H9 (cell line): ENCODE measurements at regions not wholly inside any gene's neighbourhood (a gene's known extent, or its start where the extent isn't known, plus 50 kb on each side); places are given as distances from the start of the nearest gene placed in this dataset.

ENCODE experiments used
- DNase-seq: peaks from one replicate; pipeline ENCODE4 v3.0.0-alpha.2; 2017
- H2AFZ ChIP-seq: one replicate; pipeline ENCODE4 v1.6.1; 2013; ENCODE audit warnings: mild to moderate bottlenecking, low read length, control low read depth, moderate library complexity
- H2AK5ac ChIP-seq: 2 replicates; pipeline ENCODE4 v1.6.1; 2013; ENCODE audit warnings: low read length, control low read depth, mixed read lengths; ENCODE audit not compliant: insufficient read length
- H2BK120ac ChIP-seq: one replicate; pipeline ENCODE4 v1.6.1; 2013; ENCODE audit warnings: low read depth, mild to moderate bottlenecking, low read length, control low read depth, inconsistent platforms; ENCODE audit not compliant: poor library complexity, severe bottlenecking
- H2BK12ac ChIP-seq: 2 replicates; pipeline ENCODE4 v1.6.1; 2013; ENCODE audit warnings: low read length, control low read depth, mixed read lengths, low read depth; ENCODE audit not compliant: insufficient read length
- H2BK15ac ChIP-seq: 2 replicates; pipeline ENCODE4 v1.6.1; 2013; ENCODE audit warnings: low read depth, low read length, control low read depth
- H2BK20ac ChIP-seq: one replicate; pipeline ENCODE4 v1.6.1; 2013; ENCODE audit warnings: low read depth, mild to moderate bottlenecking, low read length, control low read depth, inconsistent platforms; ENCODE audit not compliant: poor library complexity, severe bottlenecking
- H2BK5ac ChIP-seq: 2 replicates; pipeline ENCODE4 v1.6.1; 2013; ENCODE audit warnings: low read length, control low read depth, mixed read lengths; ENCODE audit not compliant: insufficient read length
- H3K14ac ChIP-seq: 2 replicates; pipeline ENCODE4 v1.6.1; 2013; ENCODE audit warnings: low read length, control low read depth; ENCODE audit not compliant: insufficient read depth
- H3K18ac ChIP-seq: 2 replicates; pipeline ENCODE4 v1.6.1; 2013; ENCODE audit warnings: low read depth, mild to moderate bottlenecking, mixed read lengths, low read length, control low read depth; ENCODE audit not compliant: insufficient read length
- H3K23ac ChIP-seq: 2 replicates; pipeline ENCODE4 v1.6.1; 2013; ENCODE audit warnings: low read length, control low read depth, mixed read lengths, low read depth; ENCODE audit not compliant: insufficient read length
- H3K23me2 ChIP-seq: 2 replicates; pipeline ENCODE4 v1.6.1; 2013; ENCODE audit warnings: low read depth, mild to moderate bottlenecking, mixed read lengths, low read length, control low read depth; ENCODE audit not compliant: insufficient read length, poor library complexity, severe bottlenecking
- H3K27ac ChIP-seq: 2 replicates; pipeline ENCODE4 v1.5.1; 2013; ENCODE audit warnings: low read length, control low read depth, mixed read lengths, low read depth; ENCODE audit not compliant: insufficient read length
- H3K27me3 ChIP-seq: 2 replicates; pipeline ENCODE4 v1.6.1; 2013; ENCODE audit warnings: low read length, control low read depth, inconsistent platforms; ENCODE audit not compliant: insufficient read depth
- H3K4ac ChIP-seq: 2 replicates; pipeline ENCODE4 v1.6.1; 2013; ENCODE audit warnings: low read depth, mild to moderate bottlenecking, control low read depth, inconsistent platforms, low read length, moderate library complexity
- H3K4me1 ChIP-seq: 2 replicates; pipeline ENCODE4 v1.6.1; 2013; ENCODE audit warnings: low read length, control low read depth, inconsistent platforms; ENCODE audit not compliant: insufficient read depth
- H3K4me2 ChIP-seq: 2 replicates; pipeline ENCODE4 v1.6.1; 2013; ENCODE audit warnings: low read length, control low read depth, mixed read lengths; ENCODE audit not compliant: insufficient read length, insufficient read depth
- H3K56ac ChIP-seq: 2 replicates; pipeline ENCODE4 v1.6.1; 2013; ENCODE audit warnings: low read depth, mild to moderate bottlenecking, mixed read lengths, low read length, control low read depth; ENCODE audit not compliant: insufficient read length
- H3K79me1 ChIP-seq: 2 replicates; pipeline ENCODE4 v1.6.1; 2013; ENCODE audit warnings: low read depth, mild to moderate bottlenecking, moderate library complexity, low read length, control low read depth, inconsistent platforms; ENCODE audit not compliant: insufficient read depth, poor library complexity, severe bottlenecking
- H3K79me2 ChIP-seq: 2 replicates; pipeline ENCODE4 v1.6.1; 2013; ENCODE audit warnings: low read length, control low read depth, inconsistent platforms; ENCODE audit not compliant: insufficient read depth
- H3K9ac ChIP-seq: 2 replicates; pipeline ENCODE4 v1.6.1; 2013; ENCODE audit warnings: low read length, control low read depth, mixed read lengths; ENCODE audit not compliant: insufficient read length; ENCODE audit errors: extremely low read depth
- H3K9me3 ChIP-seq: one replicate; pipeline ENCODE4 v1.6.1; 2013; ENCODE audit warnings: low read depth, low read length, inconsistent platforms; ENCODE audit not compliant: control insufficient read depth
- H3T11ph ChIP-seq: one replicate; pipeline ENCODE4 v1.6.1; 2013; ENCODE audit warnings: mild to moderate bottlenecking, low read length, control low read depth, inconsistent platforms
- H4K20me1 ChIP-seq: one replicate; pipeline ENCODE4 v1.6.1; 2013; ENCODE audit not compliant: control insufficient read depth, insufficient read length, insufficient read depth
- H4K5ac ChIP-seq: 2 replicates; pipeline ENCODE4 v1.6.1; 2013; ENCODE audit warnings: low read depth, mild to moderate bottlenecking, mixed read lengths, low read length, control low read depth; ENCODE audit not compliant: insufficient read length
- H4K8ac ChIP-seq: replicated peaks from 2 replicates; pipeline ENCODE4 v1.6.1; 2013; ENCODE audit warnings: low read length, control low read depth, mixed read lengths, low read depth; ENCODE audit not compliant: insufficient read length
- H4K91ac ChIP-seq: 2 replicates; pipeline ENCODE4 v1.6.1; 2013; ENCODE audit warnings: low read depth, mild to moderate bottlenecking, moderate library complexity, mixed read lengths, low read length, control low read depth; ENCODE audit not compliant: insufficient read length
- H3K27ac Mint-ChIP-seq, 3 experiments: 2 replicates in 2 of 3; 3 replicates in 1 of 3; pipeline ENCODE4 v1.8.0; 2020 to 2021; ENCODE audit warnings: mixed read lengths in 3 of 3, mild to moderate bottlenecking in 1 of 3, moderate library complexity in 1 of 3
- H3K27me3 Mint-ChIP-seq: 2 replicates; pipeline ENCODE4 v1.8.0; 2021; ENCODE audit warnings: low read depth, mild to moderate bottlenecking, moderate library complexity, mixed read lengths
- H3K36me3 Mint-ChIP-seq, 3 experiments: 2 replicates in 2 of 3; 3 replicates in 1 of 3; pipeline ENCODE4 v1.8.0; 2020 to 2021; ENCODE audit warnings: low read depth in 3 of 3, mixed read lengths in 3 of 3; ENCODE audit not compliant: insufficient read depth in 1 of 3
- H3K4me1 Mint-ChIP-seq, 2 experiments: 2 replicates each; pipeline ENCODE4 v1.8.0; 2020; ENCODE audit warnings: mixed read lengths in 2 of 2
- H3K4me3 Mint-ChIP-seq, 2 experiments: 2 replicates in 1 of 2; 3 replicates in 1 of 2; pipeline ENCODE4 v1.8.0; 2020 to 2021; ENCODE audit warnings: mild to moderate bottlenecking in 2 of 2, mixed read lengths in 2 of 2, moderate library complexity in 1 of 2
- H3K9me3 Mint-ChIP-seq, 2 experiments: 2 replicates in 1 of 2; 3 replicates in 1 of 2; pipeline ENCODE4 v1.8.0; 2020; ENCODE audit warnings: mild to moderate bottlenecking in 2 of 2, mixed read lengths in 2 of 2, moderate library complexity in 1 of 2
- CTCF ChIP-seq: fragments of 200-600 bp; sonication (generic); conservative IDR thresholded peaks from 3 replicates; pipeline ENCODE4 v1.8.0; 2021; ENCODE audit warnings: antibody characterized with exemption, mild to moderate bottlenecking
- WGBS: extraction: QIAGEN DNeasy Blood & Tissue Kit; methylation state at CpG from one replicate; pipeline ENCODE4 v1.1.7; 2013; ENCODE audit warnings: missing lambda C conversion rate, low lambda C conversion rate, mixed read lengths; ENCODE audit not compliant: insufficient read length; ENCODE audit errors: extremely low coverage; 5-methylcytosine and 5-hydroxymethylcytosine counted together

GRCh38 chr2:65742977-65743376, 310.6 kb upstream of the SPRED2 start:
- Histone ChIP-seq H3K27me3 (no peaks in the 10 kb centered on the region), H3K9ac (no peak overlapping the region), H4K8ac (no peak overlapping the region), H2AK5ac (no peak overlapping the region), H4K5ac (no peak overlapping the region), H3K4ac (no peak overlapping the region), H3K9me3 (no peaks in the 10 kb centered on the region), H3T11ph (no peak overlapping the region), H2BK20ac (no peak overlapping the region), H3K79me1 (no peaks in the 10 kb centered on the region), H3K4me1 (no peaks in the 10 kb centered on the region), H3K23me2 (no peaks in the 10 kb centered on the region), H2BK120ac (no peak overlapping the region), H2BK5ac (no peak overlapping the region), H4K20me1 (no peaks in the 10 kb centered on the region), H3K4me2 (no peak overlapping the region), H2BK12ac (no peak overlapping the region), H3K27ac (no peak overlapping the region), H3K56ac (no peak overlapping the region), H3K23ac (no peak overlapping the region), H3K14ac (no peak overlapping the region), H4K91ac (no peak overlapping the region), H3K79me2 (no peaks in the 10 kb centered on the region), H2AFZ (no peak overlapping the region), H3K18ac (no peak overlapping the region), H2BK15ac (no peak overlapping the region)
- Mint-ChIP-seq H3K9me3 (peaks cover 0 to 2% of the 10 kb centered on the region in 2 experiments; a peak in 1 of 5 replicates), H3K27ac (no peak overlapping the region), H3K27me3 (peaks cover 3% of the 10 kb centered on the region), H3K36me3 (no peaks in the 10 kb centered on the region), H3K4me1 (peaks cover 11% of the 10 kb centered on the region in 2 experiments), H3K4me3 (no peak overlapping the region)
- peak; percentile 36; the same call in 2 of the 3 replicates for TF ChIP-seq CTCF
- no CpG with 5 or more reads among the region's 1 CpG for whole genome bisulfite sequencing
- no peak for DNase-seq
